ENCODE measurements at regions not wholly inside any gene's neighbourhood (a gene's known extent, or its start where the extent isn't known, plus 50 kb on each side); places are given as distances from the start of the nearest gene placed in this dataset.

DNA sequence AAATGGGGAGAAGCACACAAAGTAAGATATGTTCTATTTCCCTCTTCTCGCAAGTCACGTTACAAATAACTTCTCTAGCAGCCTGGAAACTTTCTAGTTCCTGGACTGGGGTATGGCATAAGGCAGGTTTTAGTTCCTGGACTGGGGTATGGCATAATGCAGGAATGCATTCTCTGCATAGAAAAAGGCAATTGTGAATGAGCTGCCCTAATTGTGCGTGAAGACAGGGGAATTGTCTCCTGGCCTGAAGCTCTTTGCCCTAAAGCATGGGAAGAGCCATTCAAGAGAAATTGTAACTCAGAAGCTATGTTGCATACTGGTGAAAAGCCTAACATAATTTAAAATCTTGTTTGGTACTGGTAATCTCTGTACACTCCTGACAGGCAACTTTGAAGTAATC lies 54.3 kb upstream of the CBLB start:
- DNase-seq, result no peak

DNA sequence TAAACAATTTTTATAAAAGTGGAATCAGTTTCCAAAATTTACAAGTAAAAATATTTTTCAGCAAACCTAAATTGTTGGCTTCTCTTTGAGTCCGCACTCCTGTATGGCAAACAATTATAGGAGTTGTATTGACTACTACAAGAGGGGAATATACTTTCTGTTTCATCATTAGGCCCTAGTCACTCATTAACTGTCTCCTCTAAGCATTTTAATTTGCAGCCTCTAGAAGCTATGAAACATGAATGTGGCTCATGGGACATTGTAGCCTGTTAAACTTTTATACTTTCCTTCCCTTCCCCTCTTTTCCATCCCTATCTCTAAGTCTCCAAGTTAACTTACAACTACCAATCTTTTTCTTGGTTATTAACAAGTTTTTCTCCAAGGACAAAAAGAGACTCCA lies 58.9 kb upstream of the CBLB start:
- DNase-seq, result no peak

DNA sequence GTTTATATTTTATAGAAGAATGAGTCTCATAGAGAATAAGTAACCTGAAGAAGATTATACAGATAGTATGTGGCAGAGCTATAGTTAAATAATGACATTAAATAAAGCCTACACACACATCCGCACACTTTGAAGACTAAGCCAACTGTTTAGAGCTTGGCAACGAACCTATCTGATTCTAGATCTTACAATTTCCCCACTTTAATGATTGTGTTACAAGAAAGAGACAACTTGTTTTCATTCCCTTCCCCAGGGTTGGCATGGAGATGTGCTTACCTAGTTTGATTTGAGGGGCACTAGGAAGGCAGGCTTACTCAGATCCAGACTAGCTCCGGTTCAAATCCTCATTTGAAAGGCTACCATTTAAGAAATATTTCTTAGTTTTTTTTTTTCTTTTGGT lies 61.9 kb upstream of the CBLB start:
- DNase-seq, result no peak

DNA sequence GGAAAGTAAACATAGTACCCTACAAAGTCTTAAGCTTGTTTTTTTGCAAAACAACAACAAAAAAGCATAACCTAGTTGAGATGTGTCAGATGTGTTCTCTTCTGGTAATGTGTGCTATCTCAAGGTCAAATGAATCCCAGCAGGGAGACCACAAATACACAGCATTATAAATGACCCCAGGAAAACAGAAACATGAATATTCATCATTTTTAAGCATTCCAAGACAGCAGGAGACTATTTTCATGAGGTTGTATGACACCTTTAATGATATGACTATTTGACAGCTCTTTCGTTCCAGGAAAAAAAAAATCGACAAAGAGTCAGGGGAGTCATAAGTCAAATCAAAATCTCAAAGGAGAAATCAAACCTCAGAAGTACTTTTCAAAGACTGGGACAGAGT lies 62.7 kb upstream of the CBLB start:
- no peak for DNase-seq

DNA sequence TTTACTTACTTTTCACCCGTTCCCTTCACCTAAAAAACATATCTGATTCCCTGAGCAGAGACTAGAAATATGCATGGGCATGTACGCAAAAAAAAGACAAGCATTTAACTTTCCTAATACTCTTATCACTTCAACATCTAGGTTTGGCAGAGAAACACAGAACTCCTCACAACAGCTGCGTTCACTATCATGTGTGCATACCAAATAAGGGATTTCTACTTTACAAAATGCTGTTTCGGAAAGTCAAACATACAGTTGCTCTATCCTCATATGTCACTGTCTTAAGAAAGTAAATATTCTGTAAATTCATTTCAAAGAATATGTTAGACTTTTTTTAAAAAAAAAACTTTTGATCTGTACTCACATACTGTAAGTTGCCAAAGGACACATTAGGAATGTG lies 65.1 kb upstream of the CBLB start:
- DNase-seq, result no peak

DNA sequence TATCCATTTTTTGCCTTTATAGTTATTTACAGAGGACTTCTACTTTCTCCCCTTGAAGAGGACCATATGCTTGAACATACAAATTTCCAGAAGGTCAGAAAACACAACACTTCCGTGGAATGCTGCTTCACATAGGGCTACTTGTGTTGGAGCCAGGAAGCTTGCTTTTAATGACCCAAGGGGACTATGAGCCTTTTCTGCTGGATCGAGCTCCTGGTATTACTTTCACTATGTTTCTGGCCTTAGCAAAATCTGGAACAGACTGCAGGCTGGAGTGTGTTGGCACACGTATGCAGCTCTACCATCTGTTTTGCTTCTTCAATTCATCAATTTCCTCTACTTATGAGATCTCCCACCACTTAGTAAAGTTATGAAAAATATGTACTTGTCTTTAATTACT lies 69.3 kb upstream of the CBLB start:
- DNase-seq, result no peak

DNA sequence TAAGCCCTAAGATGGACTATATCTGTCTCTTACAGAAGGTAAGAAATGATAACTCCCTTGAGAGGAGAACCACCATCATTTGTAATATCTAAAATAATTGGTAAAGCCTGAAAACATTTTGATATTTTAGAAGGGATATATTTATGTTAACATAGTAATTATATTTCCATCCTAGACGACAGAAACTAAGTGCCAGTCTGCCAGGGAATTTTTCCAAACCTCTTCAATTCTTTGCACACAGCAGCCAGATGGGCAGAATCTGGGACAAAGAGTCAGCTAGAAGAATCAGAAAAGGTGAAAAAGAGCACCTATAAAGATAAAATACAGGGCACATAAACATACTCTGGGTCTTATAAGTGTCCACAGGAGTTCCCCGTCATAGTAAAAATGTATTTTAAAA lies 70.0 kb upstream of the CBLB start:
- no peak for DNase-seq

DNA sequence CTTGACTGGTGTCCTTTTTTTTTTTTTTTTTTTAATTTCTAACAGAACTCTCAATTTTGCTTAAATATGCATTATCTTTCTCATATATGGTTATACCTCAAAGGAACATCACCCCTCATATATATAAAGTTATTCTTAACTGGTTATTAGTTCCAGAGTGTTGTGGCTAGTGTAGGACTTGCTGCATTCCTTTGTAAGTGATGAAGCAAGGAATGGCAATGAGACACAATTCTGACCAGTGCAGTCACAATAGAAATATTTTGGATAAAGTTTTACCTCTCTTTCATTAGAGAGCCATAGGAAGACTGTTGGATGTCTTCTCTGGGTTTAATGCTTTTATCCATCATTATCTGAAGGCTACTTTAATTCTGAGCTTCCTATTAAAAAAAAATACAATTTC lies 75.5 kb upstream of the CBLB start:
- no peak for DNase-seq

DNA sequence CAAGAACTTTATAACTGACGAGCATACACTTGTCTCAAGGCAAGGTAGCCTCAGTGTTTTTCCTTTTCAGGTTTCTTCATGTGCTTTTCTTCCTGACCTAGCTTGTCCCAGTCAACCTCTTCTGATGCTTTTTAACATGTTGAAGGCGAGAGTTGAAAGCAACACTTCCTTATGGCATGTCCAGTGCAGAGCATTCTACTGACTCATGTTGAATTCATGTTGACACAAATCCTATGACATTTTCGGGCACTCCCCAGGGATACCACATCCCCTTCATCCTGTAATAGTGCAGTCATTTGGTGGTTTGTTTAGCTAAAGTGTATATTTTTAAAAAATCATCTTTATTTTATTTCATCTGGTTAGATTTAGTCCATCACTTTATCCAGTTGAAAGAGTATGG lies 75.9 kb upstream of the CBLB start:
- DNase-seq, result no peak

DNA sequence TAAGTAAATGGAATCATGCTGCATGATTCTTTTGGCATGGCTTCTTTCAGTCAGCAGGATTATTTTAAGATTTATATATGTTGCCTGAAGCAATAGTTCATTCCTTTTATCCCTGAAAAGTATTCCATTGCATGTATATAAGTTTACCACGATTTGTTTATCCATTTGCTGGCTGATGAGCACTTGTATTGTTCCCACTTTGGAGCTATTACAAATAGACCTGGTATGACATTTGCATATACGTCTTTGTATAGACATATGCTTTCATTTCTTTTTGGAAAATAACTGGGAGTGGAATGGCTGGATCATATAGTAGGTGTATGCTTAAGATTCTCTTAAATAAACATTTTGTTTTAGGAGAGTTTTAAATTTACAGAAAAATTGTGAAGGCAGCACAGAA lies 79.3 kb upstream of the CBLB start:
- no peak for DNase-seq

DNA sequence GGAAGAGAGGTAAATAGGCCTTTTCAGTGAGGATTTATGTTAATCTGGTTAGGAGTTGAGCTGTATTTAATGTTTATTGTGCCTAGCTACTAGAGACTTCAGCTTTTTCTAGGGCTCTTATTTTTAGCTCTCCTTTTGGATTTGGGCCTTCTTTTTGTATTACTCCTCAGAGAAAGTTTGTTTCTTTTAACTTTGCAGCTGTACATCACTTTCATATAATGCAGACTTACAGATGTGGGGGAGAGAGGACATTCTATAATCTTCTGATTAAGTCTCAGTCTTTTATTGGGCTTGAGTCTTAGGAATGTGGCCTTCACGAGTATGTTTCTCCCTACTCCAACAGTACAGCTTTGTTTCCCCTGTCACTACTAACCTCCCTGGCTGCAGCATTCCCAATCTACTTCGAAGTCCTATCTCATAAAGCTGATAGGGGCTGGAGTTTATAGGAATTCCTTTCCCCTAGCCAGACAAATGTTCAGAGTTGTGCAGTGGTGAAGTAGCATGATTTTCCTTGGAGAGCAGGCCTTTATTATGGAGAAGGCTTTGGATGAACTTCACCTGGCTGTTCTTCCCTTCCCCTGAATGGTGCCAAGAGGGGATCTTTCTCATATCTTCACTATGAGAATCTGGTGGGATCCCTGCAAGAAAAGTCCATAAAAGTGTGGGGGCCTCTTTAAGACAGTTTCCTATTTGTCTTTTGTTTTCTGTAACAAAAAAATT lies 82.2 kb upstream of the CBLB start:
- no peak for DNase-seq

DNA sequence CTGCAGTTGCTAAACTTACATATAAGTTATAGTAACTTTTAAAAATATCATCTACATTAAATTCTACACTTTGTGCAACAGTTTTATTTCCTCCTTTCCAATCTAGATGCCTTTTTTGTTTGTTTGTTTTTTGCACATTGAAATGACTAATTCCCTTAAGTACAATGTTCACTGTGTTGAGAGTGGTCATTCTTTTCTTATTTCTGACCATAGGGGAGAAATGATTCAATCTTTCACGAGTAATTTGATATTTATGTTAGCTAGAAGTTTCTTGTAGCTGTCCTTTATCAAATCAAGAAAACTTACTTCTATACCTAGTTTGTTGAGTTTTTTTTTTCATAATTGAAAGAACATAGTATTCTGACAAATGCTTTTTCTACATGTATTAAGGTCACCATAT lies 85.0 kb upstream of the CBLB start:
- DNase-seq, result no peak

DNA sequence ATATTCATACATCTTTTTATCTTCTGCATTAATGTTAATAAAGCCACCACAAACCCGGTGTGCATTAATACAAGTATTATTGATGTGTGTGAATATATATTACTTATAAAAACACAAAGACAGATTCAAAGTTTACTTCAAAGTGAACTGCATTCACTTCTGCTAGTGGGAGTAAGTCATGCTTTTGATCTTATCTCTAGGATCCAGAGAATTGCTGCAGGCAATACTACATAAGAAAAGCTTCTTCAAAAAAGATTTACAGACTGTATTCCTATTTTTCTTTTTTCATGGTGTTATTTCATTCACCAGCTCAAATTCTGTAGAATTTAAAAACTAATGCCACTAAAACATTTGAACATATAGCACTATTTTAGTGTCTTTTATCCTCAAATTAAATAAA lies 87.5 kb upstream of the CBLB start:
- no peak for DNase-seq

DNA sequence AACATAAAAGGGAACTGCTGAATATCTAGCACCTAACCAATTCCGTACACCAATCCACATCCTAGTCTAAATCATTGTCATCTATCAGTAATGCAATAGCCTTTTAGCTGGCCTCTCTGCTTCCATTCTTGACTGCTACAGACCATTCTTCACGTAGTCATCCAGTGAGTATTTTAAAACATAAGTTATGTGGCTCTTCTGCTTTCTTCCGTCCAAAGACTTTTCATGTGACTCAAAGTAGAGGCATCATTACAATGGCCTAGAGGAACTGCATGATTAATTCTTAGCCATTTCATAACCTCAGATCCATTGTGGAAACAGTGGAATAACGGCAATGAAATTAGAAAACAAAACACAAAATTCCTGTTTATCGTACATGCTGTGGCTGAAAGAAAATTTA lies 88.9 kb upstream of the CBLB start:
- no peak for DNase-seq

DNA sequence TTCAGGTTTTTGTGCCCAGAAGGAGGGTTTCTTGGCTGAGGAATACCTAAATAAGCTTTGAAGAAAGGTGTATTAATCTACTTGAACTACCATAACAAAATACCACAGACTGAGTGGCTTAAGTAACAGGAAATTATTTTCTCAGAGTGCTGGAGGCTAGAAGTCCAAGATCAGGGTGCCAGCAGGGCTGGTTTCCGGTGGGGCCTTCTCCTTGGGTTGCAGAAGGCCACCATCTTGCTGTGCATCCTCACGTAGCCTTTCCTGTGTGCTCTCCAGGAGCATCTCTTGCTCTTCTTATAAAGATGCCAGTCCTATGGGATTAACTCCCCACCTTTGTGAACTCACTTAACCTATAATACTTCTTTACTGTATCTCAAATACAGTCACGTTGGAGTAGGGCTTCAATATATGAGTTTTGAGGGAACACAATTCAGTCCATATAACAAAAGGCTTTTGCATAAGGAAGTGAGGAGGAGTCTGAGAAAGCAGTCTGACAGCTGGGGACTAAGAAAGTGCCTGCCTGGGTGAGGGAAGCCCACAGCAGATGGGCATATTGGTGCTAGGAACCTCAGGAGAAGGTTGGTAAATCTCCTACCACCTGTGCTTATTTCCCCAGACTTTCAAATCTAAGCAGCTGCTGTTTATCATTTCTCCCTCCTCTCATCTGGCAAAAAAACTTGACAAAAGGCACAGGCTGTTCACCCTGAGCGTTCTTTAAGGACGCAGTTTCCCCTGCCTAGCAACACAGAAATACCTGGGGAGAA lies 89.6 kb upstream of the CBLB start:
- DNase-seq, result no peak

DNA sequence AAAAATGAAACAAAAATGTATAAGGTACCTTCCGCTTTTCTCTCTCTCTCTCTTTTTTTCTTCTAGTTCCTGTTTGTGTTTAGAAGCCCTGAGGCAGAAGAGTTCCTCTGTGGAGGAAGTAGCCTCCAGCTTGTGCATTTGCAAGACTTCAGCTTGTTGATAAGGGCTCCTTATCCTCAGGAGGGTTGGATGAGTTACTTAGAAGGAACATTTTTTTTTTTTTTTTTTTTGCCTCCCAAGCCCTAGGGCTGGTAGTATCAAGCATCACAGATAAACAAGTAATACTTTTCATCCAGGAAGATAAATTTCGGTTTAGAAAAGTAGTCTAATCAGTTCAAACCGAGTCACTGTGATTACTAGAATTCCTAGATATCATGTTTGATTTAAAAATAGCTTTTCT lies 91.0 kb upstream of the CBLB start:
- no peak for DNase-seq

DNA sequence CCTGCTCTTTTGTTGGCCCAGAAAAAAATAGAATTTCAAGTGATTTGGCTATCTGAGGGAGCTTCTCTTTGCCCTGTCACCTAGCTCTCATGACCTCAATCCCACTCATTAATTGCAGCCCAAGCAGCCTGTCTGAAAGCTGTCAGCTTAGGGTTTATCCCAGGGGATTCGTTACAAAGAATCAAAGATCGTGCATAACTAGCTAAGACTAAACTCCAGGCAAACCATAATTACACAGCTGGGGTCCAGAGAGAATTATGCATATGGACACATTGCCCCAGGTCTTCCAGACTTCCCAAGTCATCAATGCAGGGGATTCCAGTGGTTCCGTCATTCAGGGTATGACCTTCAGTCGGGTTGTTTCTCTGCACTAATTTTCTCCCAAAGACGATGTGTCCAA lies 91.6 kb upstream of the CBLB start:
- no peak for DNase-seq

DNA sequence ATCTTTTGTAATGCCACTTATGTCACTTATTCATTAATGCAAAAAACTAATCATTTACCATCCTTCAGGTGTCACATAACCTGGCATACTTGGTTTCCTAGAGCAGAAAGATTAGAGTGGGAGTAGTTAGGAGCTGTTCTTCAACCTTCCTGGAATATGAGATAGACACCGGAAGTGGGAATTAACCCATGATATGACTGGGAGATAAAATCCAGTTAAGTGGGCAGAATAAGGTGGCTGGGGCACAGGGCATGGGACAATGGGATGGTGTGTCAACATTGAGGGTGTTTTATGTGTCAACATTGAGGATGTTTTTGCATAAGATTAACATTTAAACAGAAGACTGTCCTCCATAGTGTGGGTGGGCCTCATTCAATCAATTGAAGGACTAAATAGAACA lies 94.3 kb upstream of the CBLB start:
- DNase-seq, result no peak

DNA sequence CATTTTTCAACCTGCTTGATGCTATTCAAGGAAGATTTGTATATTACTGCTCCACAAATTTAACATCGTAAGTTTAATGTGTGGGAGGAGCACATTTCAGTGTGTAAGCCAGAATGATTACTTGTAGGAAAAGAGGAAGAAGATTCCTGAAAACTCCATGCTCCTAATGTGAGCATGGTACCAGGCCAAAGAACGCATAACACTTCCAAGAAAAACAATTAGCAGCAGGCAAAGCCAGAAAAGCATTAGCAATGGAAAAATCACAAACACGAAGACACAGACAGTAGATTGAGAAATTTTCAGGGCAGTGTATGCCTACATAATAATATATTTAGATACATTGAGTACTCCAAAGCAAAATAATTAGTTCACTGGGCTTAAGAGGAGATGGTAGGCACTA lies 96.6 kb upstream of the CBLB start:
- no peak for DNase-seq

DNA sequence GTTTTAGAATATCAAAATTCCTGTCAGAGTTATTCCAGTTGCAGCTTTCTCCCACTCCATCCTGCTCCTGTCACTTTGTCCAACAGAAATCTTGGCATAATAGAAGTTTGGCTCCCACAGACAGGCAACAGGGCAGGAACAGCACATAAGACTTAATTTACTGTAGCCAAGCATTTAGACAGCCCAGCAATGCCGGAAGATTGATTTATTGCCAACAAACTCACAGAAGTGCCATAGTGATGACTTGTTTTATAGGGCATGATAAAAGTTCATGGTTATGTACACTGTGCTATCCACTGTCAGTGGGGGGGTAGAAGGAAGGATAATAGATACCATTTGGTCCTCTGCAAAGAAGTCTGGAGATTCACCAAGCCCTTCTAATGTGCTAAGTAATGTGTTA lies 98.3 kb upstream of the CBLB start:
- no peak for DNase-seq

DNA sequence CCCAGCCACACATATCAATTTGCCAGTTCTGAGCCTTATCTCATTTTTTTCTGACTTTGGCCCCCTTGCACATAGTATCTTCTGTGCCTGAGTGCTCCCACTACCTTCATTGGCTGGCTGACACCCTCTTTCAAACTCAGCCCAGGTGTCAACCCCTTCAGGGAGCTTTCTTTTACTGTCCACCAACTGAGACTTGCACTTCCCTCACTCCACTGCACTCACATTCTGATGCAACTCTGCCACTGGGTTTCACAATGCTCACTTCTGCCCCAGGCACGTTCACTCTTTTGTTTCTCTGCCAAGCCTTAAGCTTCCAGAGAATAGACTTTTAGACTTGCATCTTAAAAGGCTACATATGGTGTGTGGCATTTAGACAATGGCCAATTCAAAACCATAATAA lies 101.5 kb upstream of the CBLB start:
- DNase-seq, result no peak

DNA sequence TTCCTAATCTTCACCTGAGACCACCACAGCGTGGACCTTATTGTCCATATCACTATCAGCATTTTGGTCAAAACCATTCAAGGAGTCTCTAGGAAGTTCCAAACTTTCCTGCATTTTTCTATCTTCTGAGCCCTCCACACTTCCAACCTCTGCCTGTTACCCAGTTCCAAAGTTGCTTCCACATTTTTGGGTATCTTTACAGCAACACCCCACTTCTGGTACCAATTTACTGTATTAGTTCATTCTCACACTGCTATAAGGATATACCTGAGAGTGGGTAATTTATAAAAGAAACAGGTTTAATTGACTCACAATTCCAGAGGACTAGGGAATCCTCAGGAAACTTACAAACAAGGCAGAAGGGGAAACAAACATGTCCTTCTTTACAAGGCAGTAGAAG lies 103.3 kb upstream of the CBLB start:
- no peak for DNase-seq

DNA sequence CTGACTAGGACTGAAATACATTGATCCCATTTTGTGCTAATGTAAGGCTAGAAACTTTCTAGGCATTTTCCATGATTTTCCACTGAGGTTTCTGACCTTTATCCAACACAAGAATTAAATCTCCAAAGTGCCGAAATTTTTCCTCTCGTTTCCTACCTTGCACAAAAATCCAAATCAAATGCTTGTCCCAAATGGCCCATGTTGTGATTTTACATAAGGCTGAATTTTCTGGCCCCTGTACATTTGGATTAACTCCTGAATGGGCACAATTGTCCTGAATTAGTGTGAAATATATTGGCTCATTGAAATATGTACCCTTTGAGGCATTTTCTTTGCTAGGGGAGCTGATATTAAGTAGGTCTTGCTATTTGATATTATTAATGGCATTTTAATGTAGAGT lies 105.6 kb upstream of the CBLB start:
- no peak for DNase-seq

DNA sequence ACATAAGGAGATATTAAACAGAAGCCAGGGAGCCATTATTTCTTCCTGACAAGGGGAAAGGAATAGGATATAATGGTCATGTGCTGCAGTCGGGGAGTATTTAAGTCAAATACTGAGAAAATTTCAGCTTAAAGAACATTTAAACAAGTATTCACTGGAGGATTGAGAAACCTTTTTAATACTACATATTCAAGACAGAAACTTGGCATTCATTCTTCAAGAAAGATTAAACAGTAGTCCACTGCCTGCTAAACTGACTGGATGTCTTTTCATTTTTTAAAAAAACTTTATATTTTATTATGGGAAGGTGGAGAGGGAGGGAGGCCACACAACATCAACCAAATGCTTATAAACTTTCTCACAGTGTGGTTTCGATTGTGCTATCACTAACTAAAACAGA lies 107.4 kb upstream of the CBLB start:
- DNase-seq, result no peak

DNA sequence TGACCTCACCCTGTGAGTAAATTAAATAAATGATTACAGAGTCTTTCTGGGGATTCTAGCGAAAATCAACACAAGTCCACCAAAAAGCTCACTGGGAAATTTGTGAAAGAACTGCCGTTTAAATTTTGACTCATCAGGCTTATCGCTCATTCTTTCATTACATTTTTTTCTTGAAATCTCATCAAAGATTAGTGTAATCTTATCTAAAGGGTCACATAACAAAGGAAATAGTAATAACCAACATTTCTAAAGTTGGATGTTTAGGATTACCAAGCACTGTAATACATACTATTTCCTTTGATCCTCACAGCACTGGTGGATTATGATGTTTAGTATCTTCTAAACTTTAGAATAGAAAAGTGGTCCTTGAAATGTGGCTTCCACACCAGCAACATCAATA lies 111.1 kb upstream of the CBLB start:
- no peak for DNase-seq

Data from stimulated activated CD4-positive, alpha-beta T cell treated with anti-CD3 and anti-CD28 coated beads, Interleukin-2, amount 100 ng/mL, for 24 hours (primary cell).